ENCODE measurements at regions not wholly inside any gene's neighbourhood (a gene's known extent, or its start where the extent isn't known, plus 50 kb on each side); places are given as distances from the start of the nearest gene placed in this dataset.

DNA sequence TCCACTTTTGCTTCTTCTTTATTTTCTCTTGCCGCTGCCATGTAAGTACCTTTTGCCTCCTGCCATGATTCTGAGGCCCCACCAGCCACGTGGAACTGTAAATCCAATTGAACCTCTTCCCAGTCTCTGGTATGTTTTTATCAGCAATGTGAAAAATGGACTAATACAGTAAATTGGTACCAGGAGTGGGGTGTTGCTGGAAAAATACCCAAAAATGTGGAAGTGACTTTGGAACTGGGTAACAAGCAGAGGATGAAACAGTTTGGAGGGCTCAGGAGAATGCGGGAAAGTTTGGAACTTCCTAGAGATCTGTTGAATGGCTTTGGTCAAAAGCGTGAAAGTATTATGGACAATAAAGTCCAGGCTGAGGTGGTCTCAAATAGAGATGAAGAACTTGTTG is 670.3 kb upstream of the ZWINT start:
- H3K27me3 ChIP-seq (ENCODE audit: control insufficient read depth, insufficient read depth, low read length): no peaks in the 10 kb centered on the region
- H3K4me1 ChIP-seq (ENCODE audit: control insufficient read depth, insufficient read depth, low read length): no peaks in the 10 kb centered on the region
- Mint-ChIP-seq H3K27ac (no peak overlapping the region), H3K4me3 (no peak overlapping the region), H3K27me3 (ENCODE audit: low read depth in 2 of 2) (no peaks in the 10 kb centered on the region), H3K9me3 (peaks cover 11 to 24% of the 10 kb centered on the region in 2 donors), H3K36me3 (peaks cover 20% of the 10 kb centered on the region), H3K4me1 (no peaks in the 10 kb centered on the region)
- TF ChIP-seq, protein P1, sequence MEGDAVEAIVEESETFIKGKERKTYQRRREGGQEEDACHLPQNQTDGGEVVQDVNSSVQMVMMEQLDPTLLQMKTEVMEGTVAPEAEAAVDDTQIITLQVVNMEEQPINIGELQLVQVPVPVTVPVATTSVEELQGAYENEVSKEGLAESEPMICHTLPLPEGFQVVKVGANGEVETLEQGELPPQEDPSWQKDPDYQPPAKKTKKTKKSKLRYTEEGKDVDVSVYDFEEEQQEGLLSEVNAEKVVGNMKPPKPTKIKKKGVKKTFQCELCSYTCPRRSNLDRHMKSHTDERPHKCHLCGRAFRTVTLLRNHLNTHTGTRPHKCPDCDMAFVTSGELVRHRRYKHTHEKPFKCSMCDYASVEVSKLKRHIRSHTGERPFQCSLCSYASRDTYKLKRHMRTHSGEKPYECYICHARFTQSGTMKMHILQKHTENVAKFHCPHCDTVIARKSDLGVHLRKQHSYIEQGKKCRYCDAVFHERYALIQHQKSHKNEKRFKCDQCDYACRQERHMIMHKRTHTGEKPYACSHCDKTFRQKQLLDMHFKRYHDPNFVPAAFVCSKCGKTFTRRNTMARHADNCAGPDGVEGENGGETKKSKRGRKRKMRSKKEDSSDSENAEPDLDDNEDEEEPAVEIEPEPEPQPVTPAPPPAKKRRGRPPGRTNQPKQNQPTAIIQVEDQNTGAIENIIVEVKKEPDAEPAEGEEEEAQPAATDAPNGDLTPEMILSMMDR (IDR thresholded peaks at IDR 0.05): no peak
- no peaks in the 10 kb centered on the region for H3K36me3 ChIP-seq (ENCODE audit: control insufficient read depth, insufficient read depth, low read length)
- DNase-seq: no peak
- intact Hi-C loops (cut with micrococcal nuclease): no loop called here
- peaks cover 13% of the 10 kb centered on the region for H3K9me3 ChIP-seq (ENCODE audit: control insufficient read depth, insufficient read depth, low read length)
- no peak for ATAC-seq
- no peak overlapping the region for H3K27ac ChIP-seq (ENCODE audit: low read length)
- WGBS (ENCODE audit: insufficient coverage): 88% methylated on average over 4 of the region's 4 CpGs
- H3K4me3 ChIP-seq (ENCODE audit: low read length): no peak overlapping the region

DNA sequence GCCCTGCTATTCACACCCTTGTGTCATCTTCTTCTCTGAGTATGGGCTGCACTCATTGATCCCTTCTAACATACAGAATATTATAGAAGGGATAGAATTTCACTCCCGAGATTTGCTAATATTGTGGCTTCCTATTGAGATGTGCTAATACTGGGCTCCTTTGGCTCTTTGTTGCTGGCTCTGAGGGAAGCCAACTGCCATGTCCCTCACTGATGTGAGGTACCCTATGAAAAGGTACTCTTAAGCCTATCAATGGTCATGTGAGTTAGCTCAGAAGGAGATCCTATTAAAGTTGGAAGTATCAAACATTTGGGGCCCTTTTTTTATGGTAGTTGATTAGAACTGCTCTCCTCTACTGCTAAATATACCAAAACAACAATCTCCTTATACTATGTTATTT is 665.2 kb upstream of the ZWINT start:
- no peaks in the 10 kb centered on the region for H3K27me3 Mint-ChIP-seq (ENCODE audit: low read depth in 2 of 2)
- no peak overlapping the region for H3K27ac Mint-ChIP-seq
- Histone ChIP-seq H3K9me3 (ENCODE audit: control insufficient read depth, insufficient read depth, low read length) (peaks cover 2% of the 10 kb centered on the region), H3K27me3 (ENCODE audit: control insufficient read depth, insufficient read depth, low read length) (no peaks in the 10 kb centered on the region), H3K4me3 (ENCODE audit: low read length) (no peak overlapping the region), H3K4me1 (ENCODE audit: control insufficient read depth, insufficient read depth, low read length) (no peaks in the 10 kb centered on the region), H3K27ac (ENCODE audit: low read length) (no peak overlapping the region), H3K36me3 (ENCODE audit: control insufficient read depth, insufficient read depth, low read length) (no peaks in the 10 kb centered on the region)
- no peak overlapping the region for H3K4me3 Mint-ChIP-seq
- no CpG with 5 or more reads among the region's 1 CpG for WGBS (ENCODE audit: insufficient coverage)
- H3K4me1 Mint-ChIP-seq: no peaks in the 10 kb centered on the region
- TF ChIP-seq, protein P1 (IDR thresholded peaks at IDR 0.05): no peak
- peaks cover 10 to 24% of the 10 kb centered on the region in 2 donors for H3K9me3 Mint-ChIP-seq
- DNase-seq (no peak), ATAC-seq (no peak)
- intact Hi-C loops (cut with micrococcal nuclease): no loop called here
- peaks cover 15% of the 10 kb centered on the region for H3K36me3 Mint-ChIP-seq

- Histone ChIP-seq H3K27me3 (ENCODE audit: control insufficient read depth, insufficient read depth, low read length) (no peaks in the 10 kb centered on the region), H3K4me3 (ENCODE audit: low read length) (no peak overlapping the region), H3K36me3 (ENCODE audit: control insufficient read depth, insufficient read depth, low read length) (no peaks in the 10 kb centered on the region), H3K27ac (ENCODE audit: low read length) (no peak overlapping the region), H3K4me1 (ENCODE audit: control insufficient read depth, insufficient read depth, low read length) (no peaks in the 10 kb centered on the region), H3K9me3 (ENCODE audit: control insufficient read depth, insufficient read depth, low read length) (peaks cover 3% of the 10 kb centered on the region)
- intact Hi-C loops (cut with micrococcal nuclease): no loop called here
- DNase-seq (no peak), ATAC-seq (no peak)
- Mint-ChIP-seq H3K4me3 (no peak overlapping the region), H3K36me3 (no peaks in the 10 kb centered on the region), H3K27me3 (ENCODE audit: low read depth in 2 of 2) (no peaks in the 10 kb centered on the region), H3K9me3 (peaks cover 8 to 26% of the 10 kb centered on the region in 2 donors), H3K4me1 (no peaks in the 10 kb centered on the region), H3K27ac (no peak overlapping the region)
- TF ChIP-seq, protein P1 (IDR thresholded peaks at IDR 0.05): no peak
- WGBS (ENCODE audit: insufficient coverage): no CpG with 5 or more reads among the region's 1 CpG
These were observed 662.6 kb upstream of the ZWINT start for GRCh38 chr10:57023626-57024025.

DNA sequence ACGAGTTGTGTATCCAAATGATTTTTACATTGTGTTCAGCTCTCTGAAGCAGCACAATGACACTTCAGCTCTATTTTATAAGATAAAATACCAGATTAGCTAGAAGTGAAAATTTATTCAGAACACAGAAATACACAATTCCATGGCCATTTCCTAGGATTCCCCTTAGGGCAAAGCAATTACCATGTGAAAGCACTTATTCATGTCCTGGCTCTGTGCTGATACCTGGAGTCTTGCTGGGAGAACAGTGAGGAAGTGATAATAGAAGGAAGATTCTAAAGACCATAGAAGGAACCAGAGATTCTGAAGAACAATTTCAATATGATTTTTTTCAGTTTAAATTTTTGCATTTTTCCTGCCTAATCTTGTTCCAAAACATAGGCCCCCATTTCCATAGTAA is 657.4 kb upstream of the ZWINT start:
- WGBS (ENCODE audit: insufficient coverage): 67% methylated on average over 1 of the region's 1 CpG
- peaks cover 29% of the 10 kb centered on the region for H3K9me3 ChIP-seq (ENCODE audit: control insufficient read depth, insufficient read depth, low read length)
- H3K4me3 Mint-ChIP-seq: no peak overlapping the region
- H3K27me3 Mint-ChIP-seq (ENCODE audit: low read depth in 2 of 2): no peaks in the 10 kb centered on the region
- DNase-seq (no peak), ATAC-seq (no peak)
- no peak overlapping the region for H3K27ac ChIP-seq (ENCODE audit: low read length)
- H3K27me3 ChIP-seq (ENCODE audit: control insufficient read depth, insufficient read depth, low read length): no peaks in the 10 kb centered on the region
- TF ChIP-seq, protein P1 (IDR thresholded peaks at IDR 0.05): no peak
- no peak overlapping the region for H3K4me3 ChIP-seq (ENCODE audit: low read length)
- no peaks in the 10 kb centered on the region for H3K36me3 ChIP-seq (ENCODE audit: control insufficient read depth, insufficient read depth, low read length)
- intact Hi-C loops (cut with micrococcal nuclease): no loop called here
- H3K36me3 Mint-ChIP-seq: no peaks in the 10 kb centered on the region
- H3K4me1 Mint-ChIP-seq: no peaks in the 10 kb centered on the region
- no peak overlapping the region for H3K27ac Mint-ChIP-seq
- peaks cover 10 to 22% of the 10 kb centered on the region in 2 donors for H3K9me3 Mint-ChIP-seq
- no peaks in the 10 kb centered on the region for H3K4me1 ChIP-seq (ENCODE audit: control insufficient read depth, insufficient read depth, low read length)
